Spleen (tissue), 7 donors: ENCODE measurements at regions not wholly inside any gene's neighbourhood (a gene's known extent, or its start where the extent isn't known, plus 50 kb on each side); places are given as distances from the start of the nearest gene placed in this dataset.

Source experiments
- CTCF ChIP-seq, 11 experiments: fragments of 200-600 bp in 7 of 11; fragments of 450-650 bp in 4 of 11; sonication (generic) in 4 of 11; IDR thresholded peaks in 8 of 11; conservative IDR thresholded peaks in 3 of 11; 1 replicate in 7 of 11; 2 replicates in 4 of 11; pipeline versions ENCODE4 v1.4.0 to v1.8.0; 2016 to 2021; ENCODE audit warnings: antibody characterized with exemption in 11 of 11, inconsistent platforms in 4 of 11, mild to moderate bottlenecking in 1 of 11
- POLR2A ChIP-seq, 3 donors: fragments of 450-650 bp; IDR thresholded peaks; one replicate each; pipeline ENCODE4 v1.5.1; 2017; ENCODE audit warnings: antibody characterized with exemption in 3 of 3, mild to moderate bottlenecking in 1 of 3
- donor health status: DM: no; HTN: no; CAD: no; lungs with moderate emphysema.
- donor health status: DM: no; HTN: no; CAD: no.
- donor health status: DM: no; HTN: no; CAD: no.

GRCh38 chr16:55016515-55016914 lies 85.8 kb downstream of the IRX5 start:
- no peak for TF ChIP-seq CTCF (IDR thresholded peaks at IDR 0.05 in 8 of 11, conservative IDR thresholded peaks at IDR 0.05 in 3 of 11)
- no peak for TF ChIP-seq POLR2A (IDR thresholded peaks at IDR 0.05)
